Fibroblast of lung (primary cell): ENCODE measurements at regions not wholly inside any gene's neighbourhood (a gene's known extent, or its start where the extent isn't known, plus 50 kb on each side); places are given as distances from the start of the nearest gene placed in this dataset.

Experiments used
- CTCF ChIP-seq, 2 donors: IDR thresholded peaks in 1 of 2; conservative IDR thresholded peaks in 1 of 2; 1 replicate in 1 of 2; 2 replicates in 1 of 2; pipeline ENCODE4 v1.5.1; 2011 to 2012; ENCODE audit warnings: low read length in 2 of 2, control low read depth in 1 of 2, inconsistent platforms in 1 of 2, low read depth in 1 of 2, mild to moderate bottlenecking in 1 of 2
- EZH2 ChIP-seq: IDR thresholded peaks from 2 replicates; pipeline ENCODE4 v1.5.1; 2012; ENCODE audit warnings: low read length, control low read depth, mild to moderate bottlenecking; ENCODE audit errors: missing control alignments

DNA sequence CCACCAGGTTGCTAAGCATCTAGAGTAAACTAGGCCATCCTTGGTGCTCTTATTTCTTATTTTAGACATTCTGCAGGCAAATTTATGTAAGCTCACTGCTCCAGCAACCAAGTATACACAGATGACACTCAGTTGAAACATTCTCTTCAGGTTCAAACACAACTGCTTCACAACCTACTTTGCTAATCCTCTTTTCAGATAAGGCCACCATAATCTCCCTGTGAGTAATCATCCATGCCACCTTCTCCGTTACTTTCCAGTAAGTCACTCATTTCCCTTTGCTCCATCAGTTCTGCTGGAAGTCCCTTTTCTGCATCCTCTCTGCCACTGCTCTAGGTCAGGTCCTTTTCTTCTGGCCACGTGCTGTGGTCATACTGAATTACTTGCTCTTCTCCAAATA lies 120.2 kb upstream of the WDFY3 start:
- TF ChIP-seq CTCF (conservative IDR thresholded peaks at IDR 0.05 in 1 of 2, IDR thresholded peaks at IDR 0.05 in 1 of 2; ENCODE audit: low read depth in 1 of 2, low read length in 2 of 2) (no peak), EZH2 (no peak)
